ENCODE measurements at regions not wholly inside any gene's neighbourhood (a gene's known extent, or its start where the extent isn't known, plus 50 kb on each side); places are given as distances from the start of the nearest gene placed in this dataset.

GRCh38 chr4:53647547-53647946, 56.3 kb upstream of the LNX1 start (continued):
- TF ChIP-seq ZNF462 (CRISPR knock-in tag; IDR thresholded peaks at IDR 0.05) (no peak), STAT1 (IDR thresholded peaks at IDR 0.05; ENCODE audit: unreplicated experiment) (no peak), JUNB (IDR thresholded peaks at IDR 0.05; ENCODE audit: unreplicated experiment) (no peak), EZH2phosphoT487 (IDR thresholded peaks at IDR 0.05; ENCODE audit: unreplicated experiment) (no peak)
- TF ChIP-seq, protein P1, sequence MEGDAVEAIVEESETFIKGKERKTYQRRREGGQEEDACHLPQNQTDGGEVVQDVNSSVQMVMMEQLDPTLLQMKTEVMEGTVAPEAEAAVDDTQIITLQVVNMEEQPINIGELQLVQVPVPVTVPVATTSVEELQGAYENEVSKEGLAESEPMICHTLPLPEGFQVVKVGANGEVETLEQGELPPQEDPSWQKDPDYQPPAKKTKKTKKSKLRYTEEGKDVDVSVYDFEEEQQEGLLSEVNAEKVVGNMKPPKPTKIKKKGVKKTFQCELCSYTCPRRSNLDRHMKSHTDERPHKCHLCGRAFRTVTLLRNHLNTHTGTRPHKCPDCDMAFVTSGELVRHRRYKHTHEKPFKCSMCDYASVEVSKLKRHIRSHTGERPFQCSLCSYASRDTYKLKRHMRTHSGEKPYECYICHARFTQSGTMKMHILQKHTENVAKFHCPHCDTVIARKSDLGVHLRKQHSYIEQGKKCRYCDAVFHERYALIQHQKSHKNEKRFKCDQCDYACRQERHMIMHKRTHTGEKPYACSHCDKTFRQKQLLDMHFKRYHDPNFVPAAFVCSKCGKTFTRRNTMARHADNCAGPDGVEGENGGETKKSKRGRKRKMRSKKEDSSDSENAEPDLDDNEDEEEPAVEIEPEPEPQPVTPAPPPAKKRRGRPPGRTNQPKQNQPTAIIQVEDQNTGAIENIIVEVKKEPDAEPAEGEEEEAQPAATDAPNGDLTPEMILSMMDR (conservative IDR thresholded peaks at IDR 0.05; ENCODE audit: low read depth in 2 of 2) = no peak

DNA sequence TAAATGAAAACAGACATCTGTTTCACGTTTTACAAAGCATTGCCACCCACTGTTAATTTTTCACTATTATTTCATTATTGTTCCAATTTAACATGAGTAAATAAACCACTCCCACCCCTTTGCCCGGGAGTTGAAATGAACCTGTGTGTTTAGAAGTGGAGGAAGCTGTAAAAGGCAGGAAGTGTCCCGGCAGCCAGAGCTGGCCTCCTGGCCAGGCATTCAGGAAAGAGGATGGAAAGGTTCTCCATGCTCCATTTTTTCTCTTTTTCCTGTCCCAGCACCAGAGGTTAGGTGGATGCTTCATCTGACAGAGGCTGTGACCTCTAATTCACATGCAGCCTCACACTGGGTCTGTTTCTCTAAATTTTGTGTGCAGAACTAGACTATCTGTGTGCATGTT, 55.5 kb upstream of the LNX1 start:
- no peak overlapping the region for H3K4me2 ChIP-seq
- peaks cover 7% of the 10 kb centered on the region; the same call in 1 of the 2 replicates for H3K9me2 ChIP-seq (ENCODE audit: insufficient read depth)
- H3K79me2 ChIP-seq (replicated peaks; ENCODE audit: insufficient read depth) = no peaks in the 10 kb centered on the region
- Mint-ChIP-seq H3K27ac (no peak overlapping the region), H3K27me3 (ENCODE audit: insufficient read depth, low read depth, poor library complexity) (peaks cover 2% of the 10 kb centered on the region), H3K36me3 (ENCODE audit: low read depth) (no peaks in the 10 kb centered on the region), H3K4me1 (peaks cover 2% of the 10 kb centered on the region), H3K9me3 (no peaks in the 10 kb centered on the region), H3K4me3 (no peak overlapping the region)
- ATAC-seq (no peak), DNase-seq (ENCODE audit: low spot score) (no peak)
- no peaks in the 10 kb centered on the region for H3K4me1 ChIP-seq (ENCODE audit: insufficient read depth)
- H2AFZ ChIP-seq = no peak overlapping the region
- no peak overlapping the region for H3K4me3 ChIP-seq
- TF ChIP-seq, protein P2, sequence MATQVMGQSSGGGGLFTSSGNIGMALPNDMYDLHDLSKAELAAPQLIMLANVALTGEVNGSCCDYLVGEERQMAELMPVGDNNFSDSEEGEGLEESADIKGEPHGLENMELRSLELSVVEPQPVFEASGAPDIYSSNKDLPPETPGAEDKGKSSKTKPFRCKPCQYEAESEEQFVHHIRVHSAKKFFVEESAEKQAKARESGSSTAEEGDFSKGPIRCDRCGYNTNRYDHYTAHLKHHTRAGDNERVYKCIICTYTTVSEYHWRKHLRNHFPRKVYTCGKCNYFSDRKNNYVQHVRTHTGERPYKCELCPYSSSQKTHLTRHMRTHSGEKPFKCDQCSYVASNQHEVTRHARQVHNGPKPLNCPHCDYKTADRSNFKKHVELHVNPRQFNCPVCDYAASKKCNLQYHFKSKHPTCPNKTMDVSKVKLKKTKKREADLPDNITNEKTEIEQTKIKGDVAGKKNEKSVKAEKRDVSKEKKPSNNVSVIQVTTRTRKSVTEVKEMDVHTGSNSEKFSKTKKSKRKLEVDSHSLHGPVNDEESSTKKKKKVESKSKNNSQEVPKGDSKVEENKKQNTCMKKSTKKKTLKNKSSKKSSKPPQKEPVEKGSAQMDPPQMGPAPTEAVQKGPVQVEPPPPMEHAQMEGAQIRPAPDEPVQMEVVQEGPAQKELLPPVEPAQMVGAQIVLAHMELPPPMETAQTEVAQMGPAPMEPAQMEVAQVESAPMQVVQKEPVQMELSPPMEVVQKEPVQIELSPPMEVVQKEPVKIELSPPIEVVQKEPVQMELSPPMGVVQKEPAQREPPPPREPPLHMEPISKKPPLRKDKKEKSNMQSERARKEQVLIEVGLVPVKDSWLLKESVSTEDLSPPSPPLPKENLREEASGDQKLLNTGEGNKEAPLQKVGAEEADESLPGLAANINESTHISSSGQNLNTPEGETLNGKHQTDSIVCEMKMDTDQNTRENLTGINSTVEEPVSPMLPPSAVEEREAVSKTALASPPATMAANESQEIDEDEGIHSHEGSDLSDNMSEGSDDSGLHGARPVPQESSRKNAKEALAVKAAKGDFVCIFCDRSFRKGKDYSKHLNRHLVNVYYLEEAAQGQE (IDR thresholded peaks at IDR 0.05; ENCODE audit: unreplicated experiment) = no peak
- TF ChIP-seq ETS1 (IDR thresholded peaks at IDR 0.05) (no peak), ZNF114 (CRISPR knock-in tag; IDR thresholded peaks at IDR 0.05) (no peak), JUNB (IDR thresholded peaks at IDR 0.05; ENCODE audit: unreplicated experiment) (no peak)
- no peaks in the 10 kb centered on the region for H3K36me3 ChIP-seq (ENCODE audit: insufficient read depth)
- no peaks in the 10 kb centered on the region for H3K27me3 ChIP-seq (ENCODE audit: insufficient read depth)
- no peaks in the 10 kb centered on the region for H4K20me1 ChIP-seq (replicated peaks; ENCODE audit: insufficient read depth)
- no peak overlapping the region for H3K27ac ChIP-seq (ENCODE audit: low read depth)
- H3F3A ChIP-seq (replicated peaks; ENCODE audit: low read depth) = no peaks in the 10 kb centered on the region

All from GM23338 (cell line).